GM19035 (cell line): ENCODE measurements at regions not wholly inside any gene's neighbourhood (a gene's known extent, or its start where the extent isn't known, plus 50 kb on each side); places are given as distances from the start of the nearest gene placed in this dataset.
A peak's percentile ranks its signal among the peaks of the same experiment; 100 is the strongest.

ENCODE experiments used
- ATAC-seq: cut with Tn5 transposase; IDR thresholded peaks from one replicate; pipeline ENCODE4 v1.9.1; 2021; ENCODE audit not compliant: unreplicated experiment

GRCh38 chr2:176642074-176642473, 372.8 kb downstream of the MTX2 start:
- ATAC-seq = no peak

- no peak for ATAC-seq
Observed at GRCh38 chr2:176643646-176644045, 374.4 kb downstream of the MTX2 start.

GRCh38 chr2:176645494-176645893, 376.3 kb downstream of the MTX2 start:
- no peak for ATAC-seq

DNA sequence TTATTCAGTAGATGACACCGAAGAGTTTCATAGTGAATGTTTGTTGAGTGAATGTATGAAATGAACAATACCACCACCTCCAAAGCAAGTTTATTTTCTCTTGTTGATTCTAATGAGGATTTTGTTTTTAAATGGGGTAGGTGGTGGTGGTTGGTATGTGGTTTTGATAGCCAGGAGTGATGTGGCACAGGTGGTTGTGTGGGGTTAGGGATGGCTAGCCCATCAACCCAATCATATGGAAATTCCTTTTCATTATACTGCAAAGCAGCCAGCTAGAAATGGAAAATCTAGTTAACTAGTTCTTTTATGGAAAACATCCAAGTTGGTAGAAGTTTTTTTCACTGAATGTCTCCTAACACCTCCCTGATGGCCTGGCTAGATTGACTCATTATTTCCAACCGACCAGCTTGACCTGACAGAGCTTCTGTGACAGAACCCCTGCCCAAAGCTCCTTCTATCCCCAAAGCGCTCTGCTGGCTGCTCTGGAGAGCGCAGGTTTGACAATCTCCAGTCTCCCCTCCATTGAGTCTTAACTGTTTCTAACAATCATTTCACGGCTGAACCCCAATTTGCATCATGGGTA, 376.9 kb downstream of the MTX2 start:
- ATAC-seq = no peak

DNA sequence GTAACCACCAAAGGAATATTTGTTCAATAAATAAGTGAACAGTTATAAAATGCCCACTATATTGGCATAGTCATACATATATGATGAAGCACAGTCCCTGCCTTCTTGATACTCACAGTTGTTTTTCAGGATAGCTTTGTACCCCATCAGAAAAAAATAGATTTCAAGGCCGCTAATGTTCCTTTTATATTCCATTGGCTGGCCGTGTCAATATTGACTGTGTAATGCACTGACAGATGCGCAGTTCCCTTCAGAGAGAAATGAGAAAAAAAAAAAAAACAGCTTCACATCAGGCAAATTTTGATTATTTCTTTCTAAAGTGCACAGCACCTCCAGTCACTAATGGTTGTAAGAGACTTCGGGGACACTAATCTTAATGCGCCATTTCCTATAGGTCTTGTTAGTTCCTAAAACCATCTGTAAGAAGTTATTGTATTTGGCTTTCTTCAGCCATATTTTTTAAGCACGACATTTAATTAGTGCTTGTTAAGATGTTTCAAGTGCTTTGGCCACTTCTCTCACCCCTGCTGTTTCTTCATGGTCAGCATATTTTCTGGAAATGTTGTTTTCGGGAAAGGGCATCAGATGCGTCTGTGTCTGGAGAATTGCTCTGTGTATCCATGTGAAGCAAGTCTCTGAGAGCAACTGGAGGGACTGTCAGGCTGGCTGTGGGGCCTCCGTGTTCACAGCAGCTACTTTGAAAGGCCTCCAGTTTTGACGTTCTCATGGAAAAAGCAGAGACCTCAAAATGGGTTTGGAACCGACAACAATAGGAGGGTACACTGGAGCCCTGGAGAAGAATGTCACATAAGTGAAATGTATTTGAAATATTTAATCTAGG, 378.3 kb downstream of the MTX2 start:
- no peak for ATAC-seq

DNA sequence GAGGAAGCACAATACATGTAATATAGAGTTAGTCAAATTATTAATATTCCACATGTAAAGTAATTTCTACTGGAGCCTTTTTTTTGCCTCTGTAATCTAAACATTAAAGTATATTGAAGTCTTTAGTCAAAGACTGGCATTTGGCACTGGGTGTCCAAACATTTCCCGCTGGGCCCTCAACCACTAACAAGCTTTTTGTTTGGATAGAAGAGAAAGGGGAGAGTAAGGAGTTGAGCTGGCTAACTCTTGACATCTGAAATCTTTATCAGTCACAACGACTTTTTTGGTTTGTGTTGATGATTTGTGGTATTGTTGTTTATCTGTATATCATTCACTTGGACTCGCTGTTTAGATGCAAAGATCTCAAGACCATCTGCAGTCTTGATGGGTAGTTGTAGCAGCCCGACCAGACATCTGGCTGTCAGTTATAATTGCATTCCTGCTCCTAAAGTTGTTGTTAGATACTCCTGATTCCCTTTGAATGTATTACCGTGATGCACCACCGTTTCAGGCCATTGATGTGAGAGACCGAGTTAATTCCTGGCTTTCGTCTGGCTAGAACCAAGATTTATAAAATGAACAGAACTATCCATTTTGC, 379.6 kb downstream of the MTX2 start:
- no peak for ATAC-seq

DNA sequence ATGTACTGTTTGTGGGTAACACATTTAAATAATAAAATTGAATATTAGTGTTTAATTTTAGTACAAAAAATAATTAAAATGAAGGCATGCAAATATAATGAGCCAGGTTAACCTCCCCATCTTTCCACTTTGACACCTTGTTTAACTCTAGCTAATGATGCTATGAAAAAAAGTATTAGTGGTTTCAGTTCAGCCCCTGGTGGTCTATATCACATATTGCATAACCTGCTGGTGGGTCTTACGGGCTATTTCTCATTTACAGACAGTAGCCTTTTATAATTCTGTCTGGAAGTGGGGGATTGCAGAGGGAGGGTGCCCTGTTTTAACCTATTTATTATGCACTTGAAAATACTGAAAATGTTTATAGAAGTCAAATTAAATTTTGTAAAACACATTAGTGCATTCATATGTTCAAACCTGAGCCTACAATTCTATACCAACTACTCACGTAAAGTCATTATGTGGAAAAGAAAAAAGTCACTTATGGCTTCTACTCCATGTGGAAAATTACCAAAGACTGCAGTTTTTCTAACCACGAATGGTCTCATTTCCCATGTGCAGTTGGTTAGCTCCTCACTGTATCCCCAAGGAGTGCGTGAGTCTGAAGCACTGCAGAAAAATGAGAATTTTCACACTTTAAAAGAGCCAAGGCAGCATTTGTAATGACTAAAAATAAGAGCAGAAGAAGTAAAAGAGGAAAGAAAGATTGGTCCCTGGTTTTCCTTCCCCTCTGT, 381.0 kb downstream of the MTX2 start:
- no peak for ATAC-seq

DNA sequence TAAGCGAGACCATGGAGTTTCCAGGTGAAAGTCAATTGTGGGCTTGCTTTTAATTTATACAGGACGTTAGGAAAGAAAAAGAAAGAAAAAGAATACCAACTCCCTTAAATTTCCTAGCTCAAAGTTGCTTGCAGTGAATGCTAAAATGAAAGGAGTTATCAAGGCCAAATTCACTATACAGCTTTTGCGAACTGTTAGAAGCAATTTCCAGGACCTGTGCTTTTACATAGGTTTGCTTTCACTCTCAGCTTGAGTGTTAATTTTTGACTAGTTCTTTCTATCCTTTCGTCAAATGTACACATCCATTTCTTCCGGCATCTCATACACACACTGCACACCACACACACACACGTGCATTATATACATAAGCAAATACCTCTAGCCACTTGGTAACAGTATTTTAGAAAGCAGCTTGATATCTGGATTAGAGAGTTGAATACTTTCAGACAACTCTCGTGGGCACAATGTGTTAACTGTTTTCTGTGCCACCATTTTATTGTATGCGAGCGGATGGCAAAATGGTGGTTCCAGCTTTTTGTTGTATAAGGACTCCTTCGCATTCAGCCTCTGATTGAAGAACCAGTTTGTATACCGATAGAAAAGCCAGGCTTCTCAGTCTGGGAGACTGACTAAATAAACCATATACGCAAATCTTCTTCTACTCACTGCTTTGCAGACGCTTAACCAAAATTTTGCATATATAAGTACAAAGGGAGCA, 381.8 kb downstream of the MTX2 start:
- ATAC-seq = no peak

DNA sequence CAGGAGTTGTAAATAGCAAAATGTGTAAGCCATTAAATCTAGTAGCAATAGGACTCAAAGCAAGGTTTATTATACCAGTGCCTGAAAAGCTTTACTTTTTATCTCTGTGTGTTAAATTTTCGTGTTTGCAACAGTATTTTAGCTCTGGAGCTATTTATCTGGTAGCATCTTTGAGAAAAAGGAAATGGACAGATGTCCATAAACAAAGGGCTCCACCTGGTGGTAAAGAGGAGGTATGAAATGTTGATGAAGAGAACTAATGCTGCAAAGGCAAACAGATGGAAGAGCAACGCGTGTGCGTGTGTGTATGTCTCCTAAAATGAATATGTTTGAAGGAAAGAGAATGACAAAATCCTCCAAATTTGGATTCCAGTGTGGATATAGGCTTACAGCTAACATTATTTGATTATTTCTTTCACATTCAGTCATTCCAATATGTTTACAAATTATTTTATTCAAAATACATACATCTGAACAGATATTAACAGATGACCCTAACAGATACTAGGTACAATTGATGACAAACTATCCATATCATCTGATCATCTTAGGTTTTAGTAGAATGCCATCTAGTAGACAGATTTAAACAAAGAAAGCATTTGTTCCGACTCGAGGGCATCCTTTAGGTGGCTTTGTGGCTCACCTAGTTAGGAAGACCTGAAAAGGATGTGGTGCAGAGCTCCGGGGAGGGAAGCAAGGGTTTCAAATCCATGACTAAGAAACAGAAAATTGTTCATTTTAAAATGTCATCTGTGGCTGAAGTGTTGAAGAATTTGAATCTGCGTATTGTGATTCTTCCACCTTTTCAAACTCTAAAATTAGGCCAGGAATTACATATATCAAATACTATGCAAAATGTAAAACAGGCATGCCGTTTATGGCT, 383.3 kb downstream of the MTX2 start:
- no peak for ATAC-seq

DNA sequence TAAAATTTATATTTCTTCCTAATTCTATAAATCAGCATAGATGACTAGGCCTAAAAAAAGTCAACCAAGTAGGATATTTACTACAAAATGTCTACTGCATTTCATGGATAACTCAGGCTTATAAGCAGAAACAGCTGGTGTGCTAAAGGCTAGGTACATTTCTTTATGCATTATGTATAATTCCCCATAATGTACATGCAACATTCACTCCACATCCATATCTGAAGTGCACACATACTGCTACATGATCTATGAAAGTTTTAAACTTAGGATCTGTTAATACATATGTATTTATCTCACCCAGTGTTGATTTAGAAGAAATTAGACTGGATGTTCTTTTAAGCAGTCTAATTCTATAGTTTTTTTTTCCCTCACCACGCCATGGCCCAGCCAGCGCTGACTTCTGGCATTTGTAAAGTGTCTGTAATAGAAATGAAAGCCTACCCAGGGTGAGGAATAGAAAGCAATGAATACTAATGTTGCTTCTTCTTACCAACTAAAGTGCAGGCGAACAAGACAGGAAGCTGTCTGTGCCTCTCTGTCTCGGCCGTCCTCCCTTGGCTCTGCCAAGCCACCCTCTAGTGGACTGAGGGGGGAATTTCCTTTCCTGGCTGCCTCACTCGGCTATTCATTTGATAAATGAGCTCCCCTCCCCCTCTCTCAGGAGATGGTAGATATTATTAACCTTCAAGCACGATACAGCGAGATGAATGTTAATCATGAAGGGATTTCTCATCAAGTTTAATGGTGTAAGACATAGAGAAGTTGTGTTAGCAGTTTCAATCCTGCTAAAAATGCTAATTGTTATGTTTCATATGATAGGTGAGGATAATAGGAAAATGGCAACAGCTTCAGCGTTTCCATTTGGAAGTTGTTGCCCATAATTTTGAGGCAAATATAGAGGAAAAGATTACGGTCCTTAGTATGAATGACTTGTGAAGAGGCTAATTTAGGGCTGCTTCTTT, 384.5 kb downstream of the MTX2 start:
- ATAC-seq = peak; percentile 77

DNA sequence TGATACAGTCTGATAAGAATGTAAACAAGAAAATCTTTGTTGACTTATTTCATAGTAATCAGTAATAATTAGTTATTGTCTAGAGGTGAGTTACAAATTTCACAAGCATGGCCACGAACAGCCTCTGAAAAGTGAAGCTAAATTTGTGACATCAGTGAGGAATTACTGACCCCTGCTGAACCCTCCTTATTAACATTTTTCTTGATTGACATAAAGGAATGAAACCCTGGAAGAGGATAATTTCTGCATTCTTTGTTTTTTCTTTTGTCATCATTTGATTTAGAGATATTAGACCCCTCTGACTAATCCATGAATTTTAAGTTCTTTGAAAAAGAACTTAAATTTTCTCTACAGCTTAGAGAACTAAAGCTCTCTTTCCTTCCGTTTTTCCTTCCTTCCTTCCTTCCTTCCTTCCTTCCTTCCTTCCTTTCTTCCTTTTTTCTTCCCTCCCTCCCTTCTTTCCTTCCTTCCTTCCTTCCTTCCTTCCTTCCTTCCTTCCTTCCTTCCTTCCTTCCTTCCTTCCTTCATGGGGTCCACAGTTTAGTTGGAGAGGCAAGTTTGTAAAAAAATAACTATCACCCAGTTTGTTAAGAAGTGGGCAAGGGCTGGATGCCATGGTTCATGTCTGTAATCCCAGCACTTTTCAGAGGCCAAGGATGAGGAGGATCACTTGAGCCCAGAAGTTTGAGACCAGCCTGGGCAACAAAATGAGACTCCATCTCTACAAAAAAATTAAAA, 387.0 kb downstream of the MTX2 start:
- ATAC-seq = no peak

DNA sequence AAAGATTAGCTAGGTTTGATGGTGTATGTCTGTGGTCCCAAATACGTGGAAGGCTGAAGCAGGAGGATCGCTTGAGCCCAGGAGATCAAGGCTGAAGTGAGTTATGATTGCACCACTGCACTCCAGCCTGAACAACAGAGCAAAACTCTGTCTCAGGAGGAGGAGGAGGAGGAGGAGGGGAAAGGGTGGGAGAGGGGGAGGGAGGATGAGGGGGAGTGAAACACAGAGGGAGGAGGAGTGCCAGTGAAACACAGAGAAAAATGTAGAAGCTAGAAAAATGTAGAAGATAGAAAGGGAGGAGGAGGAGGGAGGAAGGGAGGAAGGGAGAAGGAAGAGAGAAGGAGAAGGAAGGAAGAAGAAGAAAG, 387.5 kb downstream of the MTX2 start:
- ATAC-seq = no peak

DNA sequence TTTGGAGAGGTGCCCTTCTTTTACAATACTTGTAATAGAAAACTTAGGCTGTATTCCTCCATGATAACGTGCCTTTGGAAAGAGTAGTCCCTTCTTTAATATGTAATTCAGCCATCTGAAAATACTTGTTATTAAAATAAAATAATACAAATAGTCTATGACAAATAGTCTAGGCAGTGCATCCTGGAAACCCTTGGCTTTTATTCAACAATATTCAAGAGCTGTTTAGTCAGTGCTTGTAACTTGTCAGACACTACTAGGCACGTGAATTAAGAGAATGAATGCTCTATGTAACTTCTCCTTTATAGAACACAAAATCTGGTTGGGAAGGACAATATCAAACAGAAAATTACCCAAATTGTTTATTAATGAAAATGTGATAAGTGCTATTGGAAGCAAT, 388.2 kb downstream of the MTX2 start:
- ATAC-seq = no peak

DNA sequence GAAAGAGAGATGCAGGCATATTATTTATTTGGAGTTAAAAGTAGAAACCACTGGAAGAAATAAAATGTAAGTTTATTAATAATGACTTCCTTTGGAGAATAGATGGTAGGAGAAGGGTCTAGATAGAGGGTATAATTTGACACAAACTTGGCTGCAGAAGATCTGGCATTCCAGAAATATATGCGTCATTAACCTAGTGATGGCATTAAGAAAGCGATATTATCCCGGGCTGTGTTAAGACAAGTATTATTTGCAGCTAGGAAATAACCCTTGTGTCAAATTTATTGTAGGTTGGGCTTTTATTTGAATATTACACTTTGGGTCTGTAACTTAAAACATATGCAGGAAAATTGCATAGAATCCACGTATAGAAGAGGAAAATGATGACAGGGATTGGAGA, 389.5 kb downstream of the MTX2 start:
- ATAC-seq = no peak

DNA sequence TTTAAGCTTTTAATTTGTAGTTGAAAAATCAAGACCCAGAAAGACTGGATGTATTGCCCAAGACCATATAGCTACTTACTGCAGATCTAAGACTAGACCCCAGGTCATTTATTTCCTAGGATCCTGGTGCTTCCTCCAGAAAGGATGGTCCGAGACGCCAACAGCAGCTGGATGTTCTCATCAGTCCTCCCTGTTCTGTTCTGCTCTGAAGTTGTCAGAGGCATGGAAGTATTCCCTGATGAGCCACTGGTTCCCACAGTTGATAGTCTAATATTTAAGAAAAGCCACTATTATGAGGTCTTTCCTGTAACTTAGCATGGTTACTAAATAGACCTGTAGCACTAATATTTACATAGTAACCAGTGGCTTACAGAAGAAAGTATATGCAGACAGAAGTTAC, 393.5 kb downstream of the MTX2 start:
- ATAC-seq = no peak

DNA sequence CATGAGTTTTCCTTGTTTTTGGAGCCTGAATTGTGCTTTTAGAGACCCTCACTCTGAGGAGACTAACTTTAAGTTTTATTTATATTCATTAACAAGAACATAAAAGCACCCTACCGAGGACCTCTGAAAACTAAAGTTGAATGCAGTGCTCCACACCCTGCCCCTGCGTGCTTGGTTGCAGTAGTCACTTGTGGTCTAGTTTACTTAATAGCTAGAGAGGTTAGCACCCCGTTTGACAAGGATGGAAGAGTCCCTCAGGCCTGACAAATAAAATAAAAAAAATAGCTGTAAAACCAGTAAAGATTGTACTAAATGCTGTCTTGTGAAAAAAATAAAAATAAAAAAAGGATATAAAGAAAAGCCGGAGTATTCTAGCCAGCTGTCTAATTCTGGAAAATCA, 395.2 kb downstream of the MTX2 start:
- no peak for ATAC-seq

DNA sequence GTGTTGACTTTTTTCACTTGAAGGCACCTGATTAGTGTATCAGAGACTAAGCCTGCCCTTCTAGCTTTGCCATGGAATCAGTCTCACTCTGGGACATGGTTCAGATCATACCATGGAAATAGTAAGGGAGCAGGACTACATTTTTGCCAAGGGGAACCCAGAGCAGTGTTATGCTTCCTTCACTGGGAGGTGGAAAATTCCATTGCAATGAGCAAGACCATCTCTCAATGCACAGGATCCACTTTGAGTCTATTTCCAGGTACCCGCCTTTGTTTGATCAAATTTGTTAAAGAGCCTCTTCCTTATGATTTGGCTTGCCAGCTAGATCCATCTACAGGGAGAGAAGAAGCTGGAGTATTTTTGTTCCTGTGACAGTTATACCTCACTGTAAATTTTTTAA, 395.8 kb downstream of the MTX2 start:
- no peak for ATAC-seq

DNA sequence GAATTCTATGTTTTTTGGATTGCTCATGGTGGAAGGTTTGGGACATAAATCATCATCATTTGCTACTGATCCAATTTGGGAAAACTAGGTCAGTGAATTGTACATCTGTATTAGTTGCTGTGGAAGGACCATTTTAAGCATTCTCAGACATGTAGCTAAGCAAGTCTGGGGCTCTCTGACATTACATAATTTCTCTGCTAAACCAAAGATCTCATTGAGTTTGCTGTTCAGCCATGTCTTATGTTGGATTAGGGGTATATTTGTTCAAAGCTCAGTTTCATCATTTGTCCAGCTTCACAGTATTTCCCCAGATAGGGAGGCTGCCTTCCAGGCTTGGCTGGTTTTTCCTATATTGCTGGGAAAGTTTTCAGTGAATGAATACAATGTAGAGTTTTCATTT, 399.7 kb downstream of the MTX2 start:
- ATAC-seq = no peak
